Body of pancreas (tissue), 4 donors: ENCODE measurements at regions not wholly inside any gene's neighbourhood (a gene's known extent, or its start where the extent isn't known, plus 50 kb on each side); places are given as distances from the start of the nearest gene placed in this dataset.

Source experiments
- CTCF ChIP-seq, 7 experiments: fragments of 450-650 bp in 4 of 7; fragments of 200-600 bp in 3 of 7; sonication (generic) in 3 of 7; IDR thresholded peaks; one replicate each; pipeline ENCODE4 v1.5.1; 2016 to 2019; ENCODE audit warnings: antibody characterized with exemption in 7 of 7
- POLR2A ChIP-seq, 3 donors: fragments of 450-650 bp; IDR thresholded peaks; one replicate each; pipeline ENCODE4 v1.6.1; 2016; ENCODE audit warnings: antibody characterized with exemption in 3 of 3, mild to moderate bottlenecking in 2 of 3

- no peak for TF ChIP-seq CTCF (IDR thresholded peaks at IDR 0.05)
- no peak for TF ChIP-seq POLR2A (IDR thresholded peaks at IDR 0.05)
These were observed 235.4 kb upstream of the BTBD3 start for GRCh38 chr20:11682285-11682684.
